Breast epithelium (tissue), 3 donors: ENCODE measurements at regions not wholly inside any gene's neighbourhood (a gene's known extent, or its start where the extent isn't known, plus 50 kb on each side); places are given as distances from the start of the nearest gene placed in this dataset.

Source experiments
- CTCF ChIP-seq, 3 donors: fragments of 450-650 bp; IDR thresholded peaks; one replicate each; pipeline ENCODE4 v1.5.1; 2016 to 2017; ENCODE audit warnings: antibody characterized with exemption in 3 of 3, mild to moderate bottlenecking in 3 of 3, moderate library complexity in 3 of 3
- POLR2AphosphoS5 ChIP-seq, 3 donors: sonication (generic); formaldehyde crosslinking; IDR thresholded peaks; one replicate each; pipeline ENCODE4 v1.6.1; 2017; ENCODE audit warnings: antibody characterized with exemption in 3 of 3

- TF ChIP-seq POLR2AphosphoS5 (IDR thresholded peaks at IDR 0.05) (no peak), CTCF (IDR thresholded peaks at IDR 0.05) (no peak)
These were observed 58.3 kb upstream of the DSCAM start for GRCh38 chr21:40905251-40905650.
